K562 (cell line): ENCODE measurements at regions not wholly inside any gene's neighbourhood (a gene's known extent, or its start where the extent isn't known, plus 50 kb on each side); places are given as distances from the start of the nearest gene placed in this dataset.

Source experiments
- ATAC-seq: fragments of 200-7000 bp; cut with Tn5 transposase; 3 replicates; pipeline ENCODE4 v1.9.1; 2020; ENCODE audit warnings: moderate library complexity
- BruUV-seq: library from RNA; stranded (reverse); fragments of 400-500 nt; replicated peaks from 2 replicates; lab custom pipeline; 2021; lab: Mats Ljungman, UMichigan
- CTCF ChIA-PET: fragments of 300-600 bp; formaldehyde crosslinking; extraction: SDS; loops from one replicate; lab custom pipeline; 2021; ENCODE audit warnings: low intra/inter-chr PET ratio; lab: Yijun Ruan, JAX
- POLR2A ChIA-PET: fragments of 300-600, 350-650 bp; sonication (Branson Sonifier 250); formaldehyde crosslinking; extraction: SDS; loops from one replicate; lab custom pipeline; 2021; ENCODE audit warnings: antibody characterized with exemption, inconsistent platforms; lab: Yijun Ruan, JAX
- DNase-seq, 4 experiments: peaks; one replicate each; pipeline versions ENCODE4 v3.0.0 to v3.0.0-alpha.2; 2011 to 2018; ENCODE audit warnings: low spot score in 3 of 4, mixed read lengths in 3 of 4; ENCODE audit errors: extremely low read depth in 1 of 4
- FAIRE-seq: peaks from 2 replicates; lab custom pipeline; 2011; peaks lifted over from hg19 to GRCh38; lab: Jason Lieb, UNC
- H2AFZ ChIP-seq: 2 replicates; pipeline ENCODE4 v1.6.0; 2011; ENCODE audit warnings: low read depth, low read length, control low read depth, inconsistent platforms
- H3K27ac ChIP-seq: fragments of 200-600 bp; 3 replicates; pipeline ENCODE4 v1.8.0; 2011; ENCODE audit warnings: low read depth, mild to moderate bottlenecking, control low read depth, inconsistent platforms, low read length, moderate library complexity, mixed read lengths; ENCODE audit errors: extremely low read depth
- H3K27me3 ChIP-seq, 2 experiments: fragments of 300-600 bp in 1 of 2; 2 replicates in 1 of 2; 3 replicates in 1 of 2; pipeline versions ENCODE4 v1.6.0 to v1.8.0; 2011; ENCODE audit warnings: inconsistent platforms in 2 of 2, low read length in 2 of 2, mild to moderate bottlenecking in 1 of 2, mixed read lengths in 1 of 2, moderate library complexity in 1 of 2; ENCODE audit not compliant: control insufficient read depth in 2 of 2, insufficient read depth in 2 of 2
- H3K36me3 ChIP-seq: fragments of 300-600 bp; 3 replicates; pipeline ENCODE4 v1.8.0; 2011; ENCODE audit warnings: mild to moderate bottlenecking, low read length, inconsistent platforms; ENCODE audit not compliant: control insufficient read depth, insufficient read depth
- H3K4me1 ChIP-seq, 2 experiments: fragments of 200-600 bp in 1 of 2; replicated peaks in 1 of 2; 2 replicates in 1 of 2; 3 replicates in 1 of 2; pipeline versions ENCODE4 v1.5.1 to v1.8.0; 2011; ENCODE audit warnings: inconsistent platforms in 2 of 2, low read length in 2 of 2, mild to moderate bottlenecking in 1 of 2, mixed read lengths in 1 of 2, moderate library complexity in 1 of 2; ENCODE audit not compliant: control insufficient read depth in 2 of 2, insufficient read depth in 2 of 2
- H3K4me2 ChIP-seq: 2 replicates; pipeline ENCODE4 v1.6.1; 2011; ENCODE audit warnings: low read length, control low read depth, inconsistent platforms, mixed read lengths; ENCODE audit not compliant: insufficient read depth
- H3K4me3 ChIP-seq: fragments of 200-600 bp; sonication (generic), shearing (Covaris generic); 2 replicates; pipeline ENCODE4 v1.5.1; 2016; ENCODE audit warnings: control low read depth, inconsistent platforms
- H3K79me2 ChIP-seq: fragments of 200-600 bp; 3 replicates; pipeline ENCODE4 v1.8.0; 2011; ENCODE audit warnings: low read length, inconsistent platforms; ENCODE audit not compliant: control insufficient read depth, insufficient read depth
- H3K9ac ChIP-seq, 2 experiments: 2 replicates each; pipeline versions ENCODE4 v1.6.0 to v1.6.1; 2011; ENCODE audit warnings: low read depth in 2 of 2, low read length in 2 of 2, control low read depth in 1 of 2, inconsistent platforms in 1 of 2, mild to moderate bottlenecking in 1 of 2, mixed read lengths in 1 of 2; ENCODE audit not compliant: insufficient read depth in 1 of 2
- H3K9me1 ChIP-seq: one replicate; pipeline ENCODE4 v1.6.0; 2011; ENCODE audit warnings: inconsistent platforms, mild to moderate bottlenecking, low read length, moderate library complexity; ENCODE audit not compliant: control insufficient read depth, insufficient read depth
- H3K9me3 ChIP-seq: replicated peaks from 2 replicates; pipeline ENCODE4 v1.5.1; 2011; ENCODE audit warnings: low read depth, low read length, inconsistent platforms; ENCODE audit not compliant: control insufficient read depth, insufficient read depth
- H4K20me1 ChIP-seq: replicated peaks from 2 replicates; pipeline ENCODE4 v1.6.1; 2011; ENCODE audit warnings: low read length, inconsistent platforms, mixed read lengths; ENCODE audit not compliant: control insufficient read depth, insufficient read depth
- BCL6 ChIP-seq: fragments of 250-450 bp; sonication (Bioruptor Pico); IDR thresholded peaks from 2 replicates; pipeline ENCODE4 v1.4.0; 2020
- GATA2 ChIP-seq: sonication (generic); formaldehyde crosslinking; IDR thresholded peaks from 2 replicates; pipeline ENCODE4 v1.4.0; 2020; ENCODE audit warnings: mild to moderate bottlenecking, missing genetic modification reagents
- MBD2 ChIP-seq: sonication (generic); IDR thresholded peaks from 2 replicates; pipeline ENCODE4 v1.6.1; 2016; ENCODE audit warnings: low read depth, borderline replicate concordance
- U2AF2 ChIP-seq: fragments of 200-400 bp; formaldehyde crosslinking; optimal IDR thresholded peaks from 2 replicates; pipeline ENCODE3; 2017; ENCODE audit warnings: low read depth, mild to moderate bottlenecking, low read length
- ZFP30 ChIP-seq: fragments of 250-450 bp; sonication (Bioruptor Pico); IDR thresholded peaks from 2 replicates; pipeline ENCODE4 v1.8.0; 2022; ENCODE audit warnings: moderate library complexity, mild to moderate bottlenecking, inconsistent platforms, borderline replicate concordance
- ZNF41 ChIP-seq: fragments of 250-450 bp; sonication (Bioruptor Pico); conservative IDR thresholded peaks from 2 replicates; pipeline ENCODE4 v1.4.0; 2020; ENCODE audit warnings: mild to moderate bottlenecking
- ZNF431 ChIP-seq: sonication (generic); formaldehyde crosslinking; IDR thresholded peaks from 2 replicates; pipeline ENCODE4 v1.8.0; 2022; ENCODE audit warnings: mild to moderate bottlenecking, missing genetic modification reagents
- WGBS: fragments of 100-300 bp; shearing (Covaris generic); methylation state at CpG from one replicate; pipeline ENCODE4 v1.1.6; 2016; ENCODE audit warnings: low coverage, mixed read lengths; ENCODE audit not compliant: insufficient coverage; ENCODE audit errors: missing lambda C conversion rate; 5-methylcytosine and 5-hydroxymethylcytosine counted together
- in situ Hi-C: fragments of 300-500 bp; cut with MboI; formaldehyde crosslinking; loops from 4 replicates; pipeline ENCODE4 v1.15.0; 2018; ENCODE audit warnings: inconsistent platforms, mixed read lengths
- intact Hi-C: fragments of 100-400 bp; cut with micrococcal nuclease; formaldehyde crosslinking; loops from 2 replicates; pipeline ENCODE4 v1.14.2; 2022
- TF ChIP-seq, protein P1 (sequence below): sonication (generic); formaldehyde crosslinking; IDR thresholded peaks from 2 replicates; pipeline ENCODE4 v1.8.1; 2022; ENCODE audit warnings: missing genetic modification reagents
- TF ChIP-seq, protein P2 (sequence below), 2 experiments: fragments of 450-650 bp; IDR thresholded peaks; 2 replicates each; pipeline ENCODE4 v1.6.1; 2016; ENCODE audit warnings: mild to moderate bottlenecking in 2 of 2, borderline replicate concordance in 1 of 2, low read depth in 1 of 2, moderate library complexity in 1 of 2
- TF ChIP-seq, protein P3 (sequence below): fragments of 150-350 bp; IDR thresholded peaks from 2 replicates; pipeline ENCODE4 v1.6.1; 2014; ENCODE audit warnings: low read depth, mild to moderate bottlenecking, low read length, borderline replicate concordance

DNA sequence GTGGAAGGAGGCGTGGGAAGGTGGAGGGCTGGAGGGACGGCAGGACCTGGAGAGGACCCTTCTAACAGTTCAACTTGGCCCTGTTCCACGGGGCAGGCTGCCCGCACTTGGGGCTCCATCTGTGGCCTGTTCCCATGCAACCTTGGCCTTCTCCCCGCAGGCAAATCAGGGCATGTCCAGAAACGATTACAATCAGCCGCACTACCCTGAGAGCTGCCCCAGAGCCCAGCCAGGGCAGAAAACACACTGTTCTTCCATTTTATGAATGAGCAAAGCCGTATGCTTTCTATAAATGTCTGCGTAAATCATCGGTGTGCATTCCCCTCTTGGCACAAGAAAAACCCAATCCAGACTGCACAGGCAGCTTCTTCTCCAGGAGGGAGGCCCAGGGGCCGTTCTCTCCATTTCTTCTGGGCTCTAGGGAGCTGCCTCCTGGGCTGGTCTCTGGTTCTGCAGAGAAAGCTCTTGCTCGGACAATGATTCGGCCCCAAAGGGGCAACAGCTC, 228.7 kb downstream of the SOX9 start:
- no peak overlapping the region for H3K4me2 ChIP-seq
- WGBS = under 1% methylated on average over 13 of the region's 13 CpGs
- H3K9ac ChIP-seq = no peak overlapping the region
- H3K79me2 ChIP-seq = no peaks in the 10 kb centered on the region
- FAIRE-seq (no peak), ATAC-seq (no peak), DNase-seq (no peak)
- no peak overlapping the region for H3K27ac ChIP-seq
- no peaks in the 10 kb centered on the region for H3K4me1 ChIP-seq
- no peaks in the 10 kb centered on the region for H3K36me3 ChIP-seq
- H3K9me1 ChIP-seq = no peaks in the 10 kb centered on the region
- ChIA-PET CTCF (no interaction called here), POLR2A (no interaction called here)
- intact Hi-C loops (no loop called here), in situ Hi-C loops (no loop called here)
- no peaks in the 10 kb centered on the region for H4K20me1 ChIP-seq
- no peak overlapping the region for H3K4me3 ChIP-seq
- no TSS peak for BruUV-seq
- H3K27me3 ChIP-seq = peaks cover 0 to 9% of the 10 kb centered on the region in 2 experiments; a peak in 3 of 5 replicates
- no peaks in the 10 kb centered on the region for H3K9me3 ChIP-seq
- H2AFZ ChIP-seq = no peak overlapping the region
- TF ChIP-seq GATA2 (no peak), ZNF41 (CRISPR knock-in tag) (no peak), ZNF431 (no peak), ZFP30 (no peak), MBD2 (no peak), U2AF2 (no peak), BCL6 (CRISPR knock-in tag) (no peak)
- TF ChIP-seq, protein P1, sequence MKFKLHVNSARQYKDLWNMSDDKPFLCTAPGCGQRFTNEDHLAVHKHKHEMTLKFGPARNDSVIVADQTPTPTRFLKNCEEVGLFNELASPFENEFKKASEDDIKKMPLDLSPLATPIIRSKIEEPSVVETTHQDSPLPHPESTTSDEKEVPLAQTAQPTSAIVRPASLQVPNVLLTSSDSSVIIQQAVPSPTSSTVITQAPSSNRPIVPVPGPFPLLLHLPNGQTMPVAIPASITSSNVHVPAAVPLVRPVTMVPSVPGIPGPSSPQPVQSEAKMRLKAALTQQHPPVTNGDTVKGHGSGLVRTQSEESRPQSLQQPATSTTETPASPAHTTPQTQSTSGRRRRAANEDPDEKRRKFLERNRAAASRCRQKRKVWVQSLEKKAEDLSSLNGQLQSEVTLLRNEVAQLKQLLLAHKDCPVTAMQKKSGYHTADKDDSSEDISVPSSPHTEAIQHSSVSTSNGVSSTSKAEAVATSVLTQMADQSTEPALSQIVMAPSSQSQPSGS = no peak
- TF ChIP-seq, protein P2, sequence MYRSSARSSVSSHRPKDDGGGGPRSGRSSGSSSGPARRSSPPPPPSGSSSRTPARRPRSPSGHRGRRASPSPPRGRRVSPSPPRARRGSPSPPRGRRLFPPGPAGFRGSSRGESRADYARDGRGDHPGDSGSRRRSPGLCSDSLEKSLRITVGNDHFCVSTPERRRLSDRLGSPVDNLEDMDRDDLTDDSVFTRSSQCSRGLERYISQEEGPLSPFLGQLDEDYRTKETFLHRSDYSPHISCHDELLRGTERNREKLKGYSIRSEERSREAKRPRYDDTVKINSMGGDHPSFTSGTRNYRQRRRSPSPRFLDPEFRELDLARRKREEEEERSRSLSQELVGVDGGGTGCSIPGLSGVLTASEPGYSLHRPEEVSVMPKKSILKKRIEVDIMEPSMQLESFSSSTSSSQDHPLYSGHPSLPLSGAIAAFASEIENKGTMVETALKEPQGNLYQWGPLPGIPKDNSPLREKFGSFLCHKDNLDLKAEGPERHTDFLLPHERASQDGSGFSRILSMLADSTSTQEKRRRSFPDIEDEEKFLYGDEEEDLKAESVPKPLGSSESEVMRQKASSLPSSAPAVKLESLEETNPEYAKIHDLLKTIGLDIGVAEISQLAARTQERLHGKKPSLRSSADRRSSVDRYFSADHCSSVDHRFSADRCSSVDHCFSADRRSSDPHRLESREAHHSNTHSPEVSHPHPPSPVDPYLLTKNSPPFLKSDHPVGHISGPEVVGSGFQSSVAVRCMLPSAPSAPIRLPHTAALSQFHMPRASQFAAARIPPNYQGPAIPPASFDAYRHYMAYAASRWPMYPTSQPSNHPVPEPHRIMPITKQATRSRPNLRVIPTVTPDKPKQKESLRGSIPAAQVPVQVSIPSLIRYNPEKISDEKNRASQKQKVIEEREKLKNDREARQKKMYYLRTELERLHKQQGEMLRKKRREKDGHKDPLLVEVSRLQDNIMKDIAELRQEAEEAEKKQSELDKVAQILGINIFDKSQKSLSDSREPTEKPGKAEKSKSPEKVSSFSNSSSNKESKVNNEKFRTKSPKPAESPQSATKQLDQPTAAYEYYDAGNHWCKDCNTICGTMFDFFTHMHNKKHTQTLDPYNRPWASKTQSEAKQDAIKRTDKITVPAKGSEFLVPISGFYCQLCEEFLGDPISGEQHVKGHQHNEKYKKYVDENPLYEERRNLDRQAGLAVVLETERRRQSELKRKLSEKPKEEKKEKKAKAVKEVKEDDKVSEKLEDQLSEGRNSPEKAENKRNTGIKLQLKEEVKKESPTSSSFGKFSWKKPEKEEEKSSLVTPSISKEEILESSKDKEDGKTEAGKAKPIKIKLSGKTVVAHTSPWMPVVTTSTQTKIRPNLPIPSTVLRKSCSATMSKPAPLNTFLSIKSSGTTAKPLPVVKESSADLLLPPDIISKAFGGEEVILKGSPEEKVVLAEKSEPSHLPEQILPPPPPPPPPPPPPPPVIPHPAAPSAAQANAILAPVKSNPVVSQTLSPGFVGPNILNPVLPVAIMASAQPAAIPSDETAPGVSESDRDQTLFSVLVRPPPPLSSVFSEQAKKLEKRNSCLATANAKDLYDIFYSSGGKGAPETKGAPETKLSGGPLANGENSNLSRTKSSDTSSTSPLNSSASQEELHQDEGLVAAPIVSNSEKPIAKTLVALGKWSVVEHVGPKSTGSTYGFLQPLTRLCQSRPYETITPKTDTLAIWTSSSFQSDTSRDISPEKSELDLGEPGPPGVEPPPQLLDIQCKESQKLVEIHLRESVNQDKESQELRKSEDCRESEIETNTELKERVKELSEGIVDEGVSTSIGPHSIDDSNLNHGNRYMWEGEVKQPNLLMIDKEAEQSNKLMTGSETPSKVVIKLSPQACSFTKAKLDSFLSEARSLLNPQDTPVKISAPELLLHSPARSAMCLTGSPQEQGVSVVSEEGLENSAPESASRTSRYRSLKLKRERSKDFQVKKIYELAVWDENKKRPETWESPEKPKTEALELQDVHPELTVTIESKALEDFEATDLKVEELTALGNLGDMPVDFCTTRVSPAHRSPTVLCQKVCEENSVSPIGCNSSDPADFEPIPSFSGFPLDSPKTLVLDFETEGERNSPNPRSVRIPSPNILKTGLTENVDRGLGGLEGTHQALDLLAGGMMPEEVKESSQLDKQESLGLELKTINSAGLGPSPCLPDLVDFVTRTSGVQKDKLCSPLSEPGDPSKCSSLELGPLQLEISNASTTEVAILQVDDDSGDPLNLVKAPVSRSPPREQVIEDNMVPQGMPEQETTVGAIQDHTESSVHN (IDR thresholded peaks at IDR 0.05; ENCODE audit: borderline replicate concordance in 1 of 2, low read depth in 1 of 2) = no peak
- TF ChIP-seq, protein P3, sequence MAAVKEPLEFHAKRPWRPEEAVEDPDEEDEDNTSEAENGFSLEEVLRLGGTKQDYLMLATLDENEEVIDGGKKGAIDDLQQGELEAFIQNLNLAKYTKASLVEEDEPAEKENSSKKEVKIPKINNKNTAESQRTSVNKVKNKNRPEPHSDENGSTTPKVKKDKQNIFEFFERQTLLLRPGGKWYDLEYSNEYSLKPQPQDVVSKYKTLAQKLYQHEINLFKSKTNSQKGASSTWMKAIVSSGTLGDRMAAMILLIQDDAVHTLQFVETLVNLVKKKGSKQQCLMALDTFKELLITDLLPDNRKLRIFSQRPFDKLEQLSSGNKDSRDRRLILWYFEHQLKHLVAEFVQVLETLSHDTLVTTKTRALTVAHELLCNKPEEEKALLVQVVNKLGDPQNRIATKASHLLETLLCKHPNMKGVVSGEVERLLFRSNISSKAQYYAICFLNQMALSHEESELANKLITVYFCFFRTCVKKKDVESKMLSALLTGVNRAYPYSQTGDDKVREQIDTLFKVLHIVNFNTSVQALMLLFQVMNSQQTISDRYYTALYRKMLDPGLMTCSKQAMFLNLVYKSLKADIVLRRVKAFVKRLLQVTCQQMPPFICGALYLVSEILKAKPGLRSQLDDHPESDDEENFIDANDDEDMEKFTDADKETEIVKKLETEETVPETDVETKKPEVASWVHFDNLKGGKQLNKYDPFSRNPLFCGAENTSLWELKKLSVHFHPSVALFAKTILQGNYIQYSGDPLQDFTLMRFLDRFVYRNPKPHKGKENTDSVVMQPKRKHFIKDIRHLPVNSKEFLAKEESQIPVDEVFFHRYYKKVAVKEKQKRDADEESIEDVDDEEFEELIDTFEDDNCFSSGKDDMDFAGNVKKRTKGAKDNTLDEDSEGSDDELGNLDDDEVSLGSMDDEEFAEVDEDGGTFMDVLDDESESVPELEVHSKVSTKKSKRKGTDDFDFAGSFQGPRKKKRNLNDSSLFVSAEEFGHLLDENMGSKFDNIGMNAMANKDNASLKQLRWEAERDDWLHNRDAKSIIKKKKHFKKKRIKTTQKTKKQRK = no peak
